GM06990 (cell line): ENCODE measurements at regions not wholly inside any gene's neighbourhood (a gene's known extent, or its start where the extent isn't known, plus 50 kb on each side); places are given as distances from the start of the nearest gene placed in this dataset.

Experiments
- DNase-seq: peaks from one replicate; pipeline ENCODE4 v3.0.0-alpha.2; 2011; ENCODE audit not compliant: insufficient read length; ENCODE audit errors: extremely low read depth
- H3K27me3 ChIP-seq: replicated peaks from 2 replicates; pipeline ENCODE4 v1.6.0; 2011; ENCODE audit warnings: low read length; ENCODE audit not compliant: control insufficient read depth, insufficient read depth
- H3K36me3 ChIP-seq: 2 replicates; pipeline ENCODE4 v1.5.1; 2011; ENCODE audit warnings: low read length; ENCODE audit not compliant: control insufficient read depth, insufficient read depth
- H3K4me3 ChIP-seq: replicated peaks from 2 replicates; pipeline ENCODE4 v1.5.1; 2011; ENCODE audit warnings: low read depth, mild to moderate bottlenecking, control low read depth, low read length
- TF ChIP-seq, protein P1 (sequence below): IDR thresholded peaks from 2 replicates; pipeline ENCODE4 v1.5.1; 2011; ENCODE audit warnings: low read length, control low read depth, mild to moderate bottlenecking, inconsistent platforms; ENCODE audit not compliant: insufficient read depth, poor library complexity, severe bottlenecking

DNA sequence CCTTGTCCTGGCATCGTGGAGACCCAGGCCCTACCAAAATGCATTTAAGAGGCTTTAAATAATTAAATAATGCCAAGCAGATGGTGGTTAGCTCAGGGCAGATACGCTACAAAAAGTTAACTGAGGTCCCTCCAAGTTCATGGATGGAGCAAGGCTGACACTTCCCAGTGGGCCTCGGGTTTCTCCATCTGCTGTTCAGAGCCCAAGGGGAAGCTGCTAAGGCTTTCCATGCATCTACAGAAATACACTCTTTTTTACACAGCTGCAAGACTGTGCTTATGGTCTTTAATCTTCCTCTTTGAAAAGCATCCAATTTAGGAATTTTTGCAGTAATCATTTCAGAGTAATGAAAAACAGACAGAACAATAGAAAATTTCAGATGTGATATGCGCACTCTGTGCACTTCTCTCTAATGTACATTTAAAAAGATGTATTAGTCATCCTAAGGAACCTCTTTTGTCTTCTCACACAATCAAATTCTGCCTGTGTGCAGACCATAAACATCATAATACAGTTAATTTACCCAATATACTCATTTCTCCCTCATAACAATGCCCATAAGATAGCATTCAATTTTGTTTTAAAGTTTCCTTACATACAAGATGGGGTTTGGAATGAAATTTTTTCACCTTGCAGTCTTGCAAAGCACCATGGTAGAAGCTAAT, 173.2 kb upstream of the ATP1B1 start:
- DNase-seq, result no peak
- H3K4me3 ChIP-seq, result no peak overlapping the region
- TF ChIP-seq, protein P1, sequence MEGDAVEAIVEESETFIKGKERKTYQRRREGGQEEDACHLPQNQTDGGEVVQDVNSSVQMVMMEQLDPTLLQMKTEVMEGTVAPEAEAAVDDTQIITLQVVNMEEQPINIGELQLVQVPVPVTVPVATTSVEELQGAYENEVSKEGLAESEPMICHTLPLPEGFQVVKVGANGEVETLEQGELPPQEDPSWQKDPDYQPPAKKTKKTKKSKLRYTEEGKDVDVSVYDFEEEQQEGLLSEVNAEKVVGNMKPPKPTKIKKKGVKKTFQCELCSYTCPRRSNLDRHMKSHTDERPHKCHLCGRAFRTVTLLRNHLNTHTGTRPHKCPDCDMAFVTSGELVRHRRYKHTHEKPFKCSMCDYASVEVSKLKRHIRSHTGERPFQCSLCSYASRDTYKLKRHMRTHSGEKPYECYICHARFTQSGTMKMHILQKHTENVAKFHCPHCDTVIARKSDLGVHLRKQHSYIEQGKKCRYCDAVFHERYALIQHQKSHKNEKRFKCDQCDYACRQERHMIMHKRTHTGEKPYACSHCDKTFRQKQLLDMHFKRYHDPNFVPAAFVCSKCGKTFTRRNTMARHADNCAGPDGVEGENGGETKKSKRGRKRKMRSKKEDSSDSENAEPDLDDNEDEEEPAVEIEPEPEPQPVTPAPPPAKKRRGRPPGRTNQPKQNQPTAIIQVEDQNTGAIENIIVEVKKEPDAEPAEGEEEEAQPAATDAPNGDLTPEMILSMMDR, result no peak

DNA sequence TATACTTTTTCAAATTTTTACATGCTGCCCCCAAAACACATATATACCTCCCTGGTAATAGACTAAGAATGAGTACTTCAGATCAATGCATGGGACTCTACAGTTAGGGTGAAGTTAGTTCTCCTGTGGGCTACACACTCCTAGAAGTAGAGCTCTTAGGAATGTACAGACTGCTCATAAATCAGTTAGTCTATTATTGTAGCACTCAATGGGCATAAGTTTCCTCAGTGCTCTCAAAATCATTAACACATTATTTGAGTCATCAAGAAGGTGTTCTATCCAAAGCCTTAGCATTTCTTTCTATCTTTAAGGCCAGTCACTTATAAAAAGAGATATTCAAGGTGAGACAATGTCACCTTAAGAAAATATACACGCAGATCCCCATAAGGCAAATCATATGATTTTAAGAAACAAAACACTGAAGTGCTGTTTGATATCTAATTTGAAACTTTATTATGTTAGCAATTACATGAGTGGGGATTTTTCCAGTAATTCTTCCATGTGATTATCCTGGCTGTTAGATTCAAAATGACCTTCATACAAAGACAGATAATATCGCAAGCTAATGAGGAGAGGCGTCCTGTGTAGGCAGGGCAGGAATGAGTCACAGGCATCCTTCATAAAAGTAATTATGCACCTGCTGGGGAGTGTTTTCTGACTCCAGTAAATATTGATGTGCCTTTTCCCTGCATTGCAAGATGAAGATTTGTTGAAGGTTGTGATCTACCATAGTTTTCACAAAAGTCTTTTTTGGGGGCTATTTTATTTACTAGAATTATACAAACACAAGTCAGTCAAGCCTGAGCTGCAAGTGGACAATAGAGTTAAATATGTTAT, 167.2 kb upstream of the ATP1B1 start:
- H3K27me3 ChIP-seq, result no peaks in the 10 kb centered on the region; the same call in 1 of the 2 replicates
- H3K4me3 ChIP-seq, result no peak overlapping the region
- DNase-seq, result no peak
- TF ChIP-seq, protein P1, result no peak
- no peaks in the 10 kb centered on the region for H3K36me3 ChIP-seq

More for the DNA sequence above, 173.2 kb upstream of the ATP1B1 start:
- Histone ChIP-seq H3K36me3 (no peaks in the 10 kb centered on the region), H3K27me3 (no peaks in the 10 kb centered on the region)

DNA sequence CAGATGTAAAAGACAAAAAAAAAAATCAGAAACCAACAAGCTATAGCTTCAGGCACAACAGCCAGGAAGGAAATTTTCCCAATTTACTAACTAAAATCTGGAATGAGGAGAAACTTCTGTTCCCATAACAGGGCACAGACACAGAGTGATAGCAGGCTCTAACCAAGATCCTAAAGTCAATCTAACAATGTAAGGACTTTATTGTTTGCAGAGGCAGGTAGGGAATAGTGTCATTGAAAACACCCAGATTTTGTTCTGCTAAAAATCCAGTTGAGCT, 166.6 kb upstream of the ATP1B1 start:
- H3K27me3 ChIP-seq, result no peaks in the 10 kb centered on the region; the same call in 1 of the 2 replicates
- DNase-seq, result no peak

DNA sequence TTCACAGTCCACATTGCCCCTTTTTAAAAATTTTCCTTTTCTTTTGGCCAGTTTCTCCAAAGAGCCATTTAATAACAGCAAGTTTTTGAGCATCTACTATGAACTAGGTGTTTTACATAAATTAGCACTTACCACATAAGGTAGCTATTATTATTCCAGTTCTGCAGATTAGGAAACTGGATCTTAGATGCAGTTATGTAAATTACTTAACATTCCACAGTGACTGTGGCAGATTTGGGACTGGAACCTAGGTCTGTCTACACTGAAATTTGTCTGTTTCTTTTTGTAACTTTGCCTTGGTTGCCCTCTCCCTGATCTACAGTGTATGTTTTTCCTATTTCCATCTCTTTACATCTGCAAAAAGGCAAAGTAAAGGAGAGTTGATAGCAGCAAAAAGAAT, 164.8 kb upstream of the ATP1B1 start:
- DNase-seq, result no peak
- TF ChIP-seq, protein P1, result no peak
- no peaks in the 10 kb centered on the region for H3K36me3 ChIP-seq
- no peak overlapping the region for H3K4me3 ChIP-seq
- no peaks in the 10 kb centered on the region; the same call in 1 of the 2 replicates for H3K27me3 ChIP-seq

More for the DNA sequence above, 166.6 kb upstream of the ATP1B1 start:
- Histone ChIP-seq H3K36me3 (no peaks in the 10 kb centered on the region), H3K4me3 (no peak overlapping the region)
- TF ChIP-seq, protein P1, result no peak

DNA sequence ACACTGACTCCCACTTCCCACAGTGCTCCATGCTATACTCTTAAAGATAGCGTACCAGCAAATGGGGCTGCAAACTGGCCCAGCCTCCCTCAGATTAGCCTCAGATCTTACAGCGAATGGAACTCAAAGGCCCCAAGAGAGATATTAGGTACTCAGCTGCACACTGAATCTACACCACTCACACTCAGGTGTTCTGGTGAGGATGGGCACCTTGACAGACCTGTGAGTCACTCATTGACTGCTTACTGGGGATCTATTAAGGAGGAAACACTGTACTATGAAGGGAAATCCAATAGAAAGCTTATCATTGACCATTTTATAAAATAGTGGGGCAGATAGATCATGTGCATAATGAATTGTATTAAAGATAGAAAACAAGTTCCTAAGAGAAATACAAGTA, 164.3 kb upstream of the ATP1B1 start:
- no peak overlapping the region for H3K4me3 ChIP-seq
- no peaks in the 10 kb centered on the region; the same call in 1 of the 2 replicates for H3K27me3 ChIP-seq
- DNase-seq, result no peak
- TF ChIP-seq, protein P1, result no peak
- no peaks in the 10 kb centered on the region for H3K36me3 ChIP-seq
